RWPE1 (cell line): ENCODE measurements at regions not wholly inside any gene's neighbourhood (a gene's known extent, or its start where the extent isn't known, plus 50 kb on each side); places are given as distances from the start of the nearest gene placed in this dataset.
A peak's percentile ranks its signal among the peaks of the same experiment; 100 is the strongest.

ENCODE experiments used
- CTCF ChIA-PET: fragments of 350-600 bp; sonication (Branson Sonifier 250); formaldehyde crosslinking; extraction: SDS; loops from one replicate; lab custom pipeline; 2021; lab: Yijun Ruan, JAX
- POLR2A ChIA-PET: fragments of 400-600 bp; formaldehyde crosslinking; extraction: SDS; loops from one replicate; lab custom pipeline; 2020; ENCODE audit warnings: antibody characterized with exemption; ENCODE audit not compliant: low non-redundant PET; lab: Yijun Ruan, JAX
- DNase-seq: peaks from one replicate; pipeline ENCODE4 v3.0.0; 2012; ENCODE audit warnings: low spot score
- H3K27ac ChIP-seq: fragments of 450-650 bp; 2 replicates; pipeline ENCODE4 v1.5.1; 2017
- TF ChIP-seq, protein P1 (sequence below): fragments of 450-650 bp; conservative IDR thresholded peaks from 2 replicates; pipeline ENCODE4 v1.5.1; 2017; ENCODE audit warnings: low read depth, mild to moderate bottlenecking

DNA sequence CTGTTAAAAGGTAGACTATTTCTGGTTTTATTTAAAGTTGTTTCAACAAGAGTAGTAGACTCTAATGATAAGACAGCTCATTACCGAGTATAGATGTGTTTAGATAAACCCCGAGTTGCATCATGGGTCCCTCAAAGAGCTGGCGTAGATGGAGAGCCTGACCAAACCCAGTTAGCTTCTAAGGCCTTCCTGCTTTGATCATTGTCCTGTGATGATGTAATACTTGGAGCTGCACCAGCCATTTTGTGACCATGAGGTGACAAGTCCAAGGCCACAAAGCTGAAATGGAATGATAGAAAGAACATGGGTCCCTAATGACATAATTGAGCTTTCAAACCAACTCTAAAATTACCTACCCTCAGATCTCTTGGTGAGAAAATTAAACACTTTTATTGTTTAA lies 66.6 kb upstream of the TAB3 start:
- POLR2A ChIA-PET = no interaction called here
- CTCF ChIA-PET = no interaction called here
- H3K27ac ChIP-seq = no peak overlapping the region
- DNase-seq = no peak
- TF ChIP-seq, protein P1, sequence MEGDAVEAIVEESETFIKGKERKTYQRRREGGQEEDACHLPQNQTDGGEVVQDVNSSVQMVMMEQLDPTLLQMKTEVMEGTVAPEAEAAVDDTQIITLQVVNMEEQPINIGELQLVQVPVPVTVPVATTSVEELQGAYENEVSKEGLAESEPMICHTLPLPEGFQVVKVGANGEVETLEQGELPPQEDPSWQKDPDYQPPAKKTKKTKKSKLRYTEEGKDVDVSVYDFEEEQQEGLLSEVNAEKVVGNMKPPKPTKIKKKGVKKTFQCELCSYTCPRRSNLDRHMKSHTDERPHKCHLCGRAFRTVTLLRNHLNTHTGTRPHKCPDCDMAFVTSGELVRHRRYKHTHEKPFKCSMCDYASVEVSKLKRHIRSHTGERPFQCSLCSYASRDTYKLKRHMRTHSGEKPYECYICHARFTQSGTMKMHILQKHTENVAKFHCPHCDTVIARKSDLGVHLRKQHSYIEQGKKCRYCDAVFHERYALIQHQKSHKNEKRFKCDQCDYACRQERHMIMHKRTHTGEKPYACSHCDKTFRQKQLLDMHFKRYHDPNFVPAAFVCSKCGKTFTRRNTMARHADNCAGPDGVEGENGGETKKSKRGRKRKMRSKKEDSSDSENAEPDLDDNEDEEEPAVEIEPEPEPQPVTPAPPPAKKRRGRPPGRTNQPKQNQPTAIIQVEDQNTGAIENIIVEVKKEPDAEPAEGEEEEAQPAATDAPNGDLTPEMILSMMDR = no peak

DNA sequence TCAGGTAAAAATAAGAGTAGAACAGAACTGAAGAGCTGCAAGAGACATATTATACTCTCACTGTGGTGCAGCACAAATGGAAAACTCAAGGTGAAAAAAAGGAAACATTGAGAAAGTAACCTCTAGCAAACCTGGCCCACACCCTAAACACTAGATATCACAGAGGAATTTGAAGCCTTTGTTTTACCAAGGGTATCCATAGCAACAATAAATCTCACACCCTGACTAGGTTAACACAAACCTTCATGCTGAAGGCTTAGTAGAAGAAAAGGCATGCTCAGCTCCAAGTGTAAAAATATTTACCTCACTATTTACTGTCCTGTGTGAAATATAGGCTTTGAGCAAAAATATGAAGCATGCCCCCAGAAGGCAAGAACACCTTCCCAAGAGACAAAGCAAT lies 61.9 kb upstream of the TAB3 start:
- TF ChIP-seq, protein P1 = no peak
- DNase-seq = peak; percentile 0
- ChIA-PET POLR2A (no interaction called here), CTCF (no interaction called here)
- H3K27ac ChIP-seq = no peak overlapping the region

DNA sequence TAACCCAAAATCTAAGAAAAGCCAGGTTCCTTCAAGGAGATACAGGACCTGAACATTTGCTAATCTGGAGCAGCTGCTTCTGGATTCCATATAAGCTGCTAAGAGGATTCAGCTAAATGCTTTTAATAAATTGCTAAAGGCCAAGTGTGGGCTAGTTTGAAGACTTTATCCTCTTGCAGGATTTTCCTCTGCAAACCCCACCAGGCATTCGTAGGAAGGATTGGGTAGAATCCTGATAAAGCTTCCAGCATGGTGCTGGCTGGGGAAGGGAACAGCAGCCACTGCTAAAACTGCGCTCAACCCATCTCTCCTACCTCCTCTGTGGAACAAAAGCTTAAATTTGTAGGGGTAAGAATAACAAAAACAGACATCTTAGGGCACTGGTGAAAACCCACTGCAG lies 61.3 kb upstream of the TAB3 start:
- ChIA-PET POLR2A (no interaction called here), CTCF (no interaction called here)
- no peak overlapping the region for H3K27ac ChIP-seq
- TF ChIP-seq, protein P1 = no peak
- no peak for DNase-seq

DNA sequence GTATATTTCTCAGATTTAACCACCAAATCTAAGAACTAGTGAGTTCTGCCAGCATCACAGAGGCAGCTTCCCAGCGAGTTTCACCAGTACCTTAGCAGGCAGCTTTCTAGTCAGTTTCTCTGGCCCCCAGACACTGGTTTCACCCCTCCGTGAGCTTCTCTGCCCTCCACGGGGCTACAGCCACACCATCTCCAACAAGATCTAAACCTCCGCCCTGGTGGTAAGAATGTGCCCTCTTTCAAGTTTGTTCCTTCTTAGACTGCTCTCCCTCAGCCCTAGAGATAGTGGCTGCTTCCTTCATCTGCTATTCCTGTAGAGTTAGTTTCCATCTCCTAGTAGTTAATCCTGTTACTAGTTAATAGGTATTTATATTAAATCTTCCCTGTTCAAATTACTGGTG lies 60.5 kb upstream of the TAB3 start:
- H3K27ac ChIP-seq = no peak overlapping the region
- CTCF ChIA-PET = no interaction called here
- TF ChIP-seq, protein P1 = no peak
- POLR2A ChIA-PET = no interaction called here
- DNase-seq = no peak

DNA sequence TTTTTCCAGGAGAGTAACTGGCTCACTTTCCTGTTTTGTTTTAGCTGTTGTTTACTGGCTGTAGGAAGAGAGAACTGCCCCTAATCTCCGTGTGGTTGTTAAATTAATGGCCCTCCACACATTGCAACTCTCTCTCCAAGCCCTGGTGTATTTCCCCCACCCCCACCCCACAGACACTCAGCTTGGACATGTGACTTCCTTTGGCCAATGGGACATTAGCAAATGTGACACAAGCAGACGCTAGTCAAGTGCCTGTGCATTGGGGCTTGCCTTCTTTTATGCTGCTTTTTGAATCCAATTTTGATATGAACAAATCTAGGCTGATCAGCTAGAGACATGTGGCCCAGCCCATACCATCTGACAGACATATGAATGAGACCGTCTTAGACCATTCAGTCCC lies 59.6 kb upstream of the TAB3 start:
- TF ChIP-seq, protein P1 = no peak
- DNase-seq = no peak
- ChIA-PET POLR2A (no interaction called here), CTCF (no interaction called here)
- H3K27ac ChIP-seq = no peak overlapping the region

DNA sequence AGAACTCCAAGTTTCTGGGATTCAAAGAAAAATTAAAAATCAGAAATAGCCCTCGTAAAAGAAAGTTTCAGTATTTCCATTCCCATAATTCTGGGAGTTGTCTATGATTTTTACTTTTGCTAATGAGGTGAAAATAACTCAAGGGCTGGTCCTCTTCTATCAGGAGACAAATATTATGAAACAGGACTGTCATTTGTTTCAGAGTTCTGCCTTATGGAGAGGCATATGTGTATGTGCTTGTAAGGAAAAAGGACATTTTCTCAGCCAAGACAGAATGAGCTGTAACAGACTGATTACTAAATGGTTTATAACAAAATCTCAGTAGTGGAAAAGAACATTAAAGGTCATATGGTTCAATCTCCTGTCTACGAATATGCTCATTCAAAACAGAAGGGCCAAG lies 59.0 kb upstream of the TAB3 start:
- ChIA-PET POLR2A (no interaction called here), CTCF (interaction anchor here (0.6 kb wide), 1 partner anchor 92 kb away, joined by 3 read pairs; no protein-coding TSS in a partner anchor)
- no peak overlapping the region for H3K27ac ChIP-seq
- DNase-seq = no peak
- TF ChIP-seq, protein P1 = no peak

DNA sequence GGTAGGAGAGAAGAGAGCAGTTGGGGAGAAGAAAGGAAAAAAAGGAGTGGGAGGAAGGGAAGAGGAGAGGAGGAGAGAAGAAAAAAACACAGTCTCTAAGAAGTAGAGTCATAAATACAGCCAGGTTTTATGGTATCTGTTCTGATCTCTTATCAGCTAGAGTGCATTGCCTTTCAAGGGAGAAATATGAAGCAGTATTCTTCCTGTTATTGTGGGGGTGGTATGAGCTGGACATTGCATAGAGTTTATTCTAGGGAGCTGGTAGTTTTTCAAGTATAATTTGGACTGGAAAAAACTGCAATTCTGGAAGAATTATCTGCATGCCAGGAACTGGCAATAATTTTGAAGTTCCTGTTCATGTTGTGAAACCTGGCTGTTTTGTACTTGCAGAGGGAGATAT lies 54.9 kb upstream of the TAB3 start:
- DNase-seq = no peak
- ChIA-PET POLR2A (no interaction called here), CTCF (interaction anchor here (0.6 kb wide), 1 partner anchor 498 kb away, joined by 3 read pairs; no protein-coding TSS in a partner anchor)
- TF ChIP-seq, protein P1 = no peak
- no peak overlapping the region for H3K27ac ChIP-seq
